LNCaP clone FGC (cell line): ENCODE measurements at regions not wholly inside any gene's neighbourhood (a gene's known extent, or its start where the extent isn't known, plus 50 kb on each side); places are given as distances from the start of the nearest gene placed in this dataset.

ENCODE experiments used
- DNase-seq: peaks from one replicate; pipeline ENCODE4 v3.0.0-alpha.2; 2011; ENCODE audit warnings: low read depth
- H3K4me3 ChIP-seq: 2 replicates; pipeline ENCODE4 v1.5.1; 2011; ENCODE audit warnings: mild to moderate bottlenecking, low read depth, low read length, control low read depth
- CTCF ChIP-seq: IDR thresholded peaks from 2 replicates; pipeline ENCODE4 v1.5.1; 2012; ENCODE audit warnings: mild to moderate bottlenecking; ENCODE audit not compliant: control insufficient read depth, insufficient read depth; ENCODE audit errors: extremely low read depth

GRCh38 chr7:26599982-26600381 is 264.4 kb downstream of the SKAP2 start:
- no peak overlapping the region for H3K4me3 ChIP-seq
- no peak for DNase-seq
- no peak for TF ChIP-seq CTCF

- no peak overlapping the region for H3K4me3 ChIP-seq
- TF ChIP-seq CTCF, result no peak
Observed at GRCh38 chr7:26600411-26600810, 264.0 kb downstream of the SKAP2 start.

GRCh38 chr7:26603631-26604030 is 260.8 kb downstream of the SKAP2 start:
- DNase-seq, result peak; percentile 46
- no peak overlapping the region for H3K4me3 ChIP-seq
- TF ChIP-seq CTCF, result no peak

More at GRCh38 chr7:26600411-26600810, 264.0 kb downstream of the SKAP2 start:
- DNase-seq, result no peak

- H3K4me3 ChIP-seq, result no peak overlapping the region
- no peak for DNase-seq
- TF ChIP-seq CTCF, result no peak
Observed at GRCh38 chr7:26608402-26608801, 256.0 kb downstream of the SKAP2 start.

GRCh38 chr7:26609082-26609481 is 255.3 kb downstream of the SKAP2 start:
- no peak for TF ChIP-seq CTCF
- no peak overlapping the region for H3K4me3 ChIP-seq
- DNase-seq, result no peak

- TF ChIP-seq CTCF, result no peak
Observed at GRCh38 chr7:26609532-26609931, 254.9 kb downstream of the SKAP2 start.

GRCh38 chr7:26612742-26613141 is 251.6 kb downstream of the SKAP2 start:
- TF ChIP-seq CTCF, result no peak
- no peak for DNase-seq
- H3K4me3 ChIP-seq, result no peak overlapping the region

More at GRCh38 chr7:26609532-26609931, 254.9 kb downstream of the SKAP2 start:
- H3K4me3 ChIP-seq, result no peak overlapping the region
- no peak for DNase-seq
